ENCODE measurements at regions not wholly inside any gene's neighbourhood (a gene's known extent, or its start where the extent isn't known, plus 50 kb on each side); places are given as distances from the start of the nearest gene placed in this dataset.

- TF ChIP-seq ATF4 (CRISPR knock-in tag; IDR thresholded peaks at IDR 0.05) (no peak), NCOA4 (IDR thresholded peaks at IDR 0.05; ENCODE audit: partially characterized antibody) (no peak)
Observed at GRCh38 chr18:61236356-61237057, 96.7 kb upstream of the CDH20 start (continued).

- intact Hi-C loops (cut with micrococcal nuclease): no loop called here
- Histone ChIP-seq H3K36me3 (ENCODE audit: control insufficient read depth, insufficient read depth, low read length) (no peaks in the 10 kb centered on the region), H3K27me3 (ENCODE audit: control insufficient read depth in 2 of 2, insufficient read depth in 2 of 2, low read length in 2 of 2) (no peaks in the 10 kb centered on the region), H3K79me2 (ENCODE audit: control insufficient read depth, insufficient read depth, low read length) (no peaks in the 10 kb centered on the region), H2AFZ (ENCODE audit: low read depth, low read length) (no peak overlapping the region), H3K9me3 (replicated peaks; ENCODE audit: control insufficient read depth, insufficient read depth, low read depth, low read length) (no peaks in the 10 kb centered on the region), H3K4me3 (no peak overlapping the region), H4K20me1 (replicated peaks; ENCODE audit: control insufficient read depth, insufficient read depth, low read length) (no peaks in the 10 kb centered on the region), H3K9ac (ENCODE audit: insufficient read depth in 1 of 2, low read depth in 2 of 2, low read length in 2 of 2) (no peak overlapping the region), H3K9me1 (ENCODE audit: control insufficient read depth, insufficient read depth, low read length) (no peaks in the 10 kb centered on the region), H3K4me1 (replicated peaks in 1 of 2; ENCODE audit: control insufficient read depth in 2 of 2, insufficient read depth in 2 of 2, low read length in 2 of 2) (no peaks in the 10 kb centered on the region), H3K27ac (ENCODE audit: extremely low read depth, low read depth, low read length) (no peak overlapping the region), H3K4me2 (ENCODE audit: insufficient read depth, low read length) (no peak overlapping the region)
- CTCF ChIA-PET (ENCODE audit: low intra/inter-chr PET ratio): no interaction called here
- in situ Hi-C loops (cut with MboI): no loop called here
- TF ChIP-seq RREB1 (CRISPR knock-in tag; IDR thresholded peaks at IDR 0.05) (no peak), HCFC1 (IDR thresholded peaks at IDR 0.05; ENCODE audit: low read depth, low read length) (no peak), FOXJ2 (tag; IDR thresholded peaks at IDR 0.05) (no peak), EP300 (IDR thresholded peaks at IDR 0.05; ENCODE audit: low read length) (no peak), ZNF217 (CRISPR knock-in tag; IDR thresholded peaks at IDR 0.05) (no peak), RAD51 (IDR thresholded peaks at IDR 0.05; ENCODE audit: borderline replicate concordance, low read depth) (no peak), ZNF212 (CRISPR knock-in tag; IDR thresholded peaks at IDR 0.05) (no peak), SLC30A9 (CRISPR knock-in tag; IDR thresholded peaks at IDR 0.05) (no peak), ZNF140 (CRISPR knock-in tag; IDR thresholded peaks at IDR 0.05) (no peak), ID3 (CRISPR knock-in tag; IDR thresholded peaks at IDR 0.05) (no peak), ID3 (tag; IDR thresholded peaks at IDR 0.05) (no peak), POLR2AphosphoS5 (IDR thresholded peaks at IDR 0.05; ENCODE audit: control insufficient read depth, insufficient read depth, low read depth, low read length) (no peak)
- 2% methylated on average over 7 of the region's 7 CpGs for WGBS (ENCODE audit: insufficient coverage, low coverage, missing lambda C conversion rate)
- FAIRE-seq: no peak
- POLR2A ChIA-PET: no interaction called here
- no TSS peak for BruUV-seq (replicated peaks)
- DNase-seq (ENCODE audit: extremely low read depth in 1 of 4, low spot score in 3 of 4): no peak
- no peak for ATAC-seq
Observed at GRCh38 chr18:61237529-61237928, 95.7 kb upstream of the CDH20 start.
